K562 (cell line): ENCODE measurements at regions not wholly inside any gene's neighbourhood (a gene's known extent, or its start where the extent isn't known, plus 50 kb on each side); places are given as distances from the start of the nearest gene placed in this dataset.

Experiments used
- E2F1 ChIP-seq: sonication (generic); formaldehyde crosslinking; IDR thresholded peaks from 2 replicates; pipeline ENCODE4 v1.8.1; 2023; ENCODE audit warnings: mild to moderate bottlenecking, missing genetic modification reagents, moderate library complexity
- GATAD2A ChIP-seq: fragments of 450-650 bp; IDR thresholded peaks from 2 replicates; pipeline ENCODE4 v1.6.1; 2017
- HMBOX1 ChIP-seq: sonication (generic); IDR thresholded peaks from 2 replicates; pipeline ENCODE4 v1.6.1; 2016
- HMG20A ChIP-seq: fragments of 450-650 bp; formaldehyde crosslinking; conservative IDR thresholded peaks from 2 replicates; pipeline ENCODE4 v1.4.0; 2020; ENCODE audit warnings: mild to moderate bottlenecking, mixed read lengths
- ILF3 ChIP-seq: fragments of 450-650 bp; IDR thresholded peaks from 2 replicates; pipeline ENCODE4 v1.6.1; 2018; ENCODE audit warnings: antibody characterized with exemption, mild to moderate bottlenecking, moderate library complexity, borderline replicate concordance
- JUNB ChIP-seq: fragments of 450-650 bp; formaldehyde crosslinking; conservative IDR thresholded peaks from 2 replicates; pipeline ENCODE4 v1.4.0; 2020; ENCODE audit warnings: mild to moderate bottlenecking
- PCBP1 ChIP-seq: fragments of 200-400 bp; formaldehyde crosslinking; IDR thresholded peaks from 2 replicates; pipeline ENCODE4 v1.6.1; 2018; ENCODE audit warnings: mild to moderate bottlenecking, low read depth, low read length; ENCODE audit not compliant: poor library complexity, severe bottlenecking
- REST ChIP-seq, 2 experiments: fragments of 450-650 bp; formaldehyde crosslinking in 1 of 2; IDR thresholded peaks; 2 replicates each; pipeline versions ENCODE4 v1.4.0 to v1.6.1; 2014 to 2020; ENCODE audit warnings: mild to moderate bottlenecking in 2 of 2, borderline replicate concordance in 1 of 2, low read depth in 1 of 2
- SMC3 ChIP-seq: conservative IDR thresholded peaks from 2 replicates; pipeline ENCODE4 v1.6.1; 2011; ENCODE audit warnings: low read depth, low read length, improper control_type of control experiment; ENCODE audit not compliant: insufficient read depth
- TBL1XR1 ChIP-seq, 2 experiments: IDR thresholded peaks; 2 replicates each; pipeline ENCODE4 v1.6.1; 2012; ENCODE audit warnings: improper control_type of control experiment in 2 of 2, low read length in 2 of 2, mild to moderate bottlenecking in 1 of 2
- ZBTB34 ChIP-seq: fragments of 250-450 bp; sonication (Bioruptor Pico); IDR thresholded peaks from 2 replicates; pipeline ENCODE4 v1.8.0; 2021; ENCODE audit warnings: mild to moderate bottlenecking, moderate library complexity
- ZBTB8A ChIP-seq: fragments of 450-650 bp; IDR thresholded peaks from 2 replicates; pipeline ENCODE4 v1.6.1; 2018; ENCODE audit warnings: mild to moderate bottlenecking, moderate library complexity; ENCODE audit not compliant: partially characterized antibody
- ZFP91 ChIP-seq: sonication (generic); formaldehyde crosslinking; IDR thresholded peaks from 2 replicates; pipeline ENCODE4 v1.8.0; 2022; ENCODE audit warnings: mild to moderate bottlenecking, missing genetic modification reagents

GRCh38 chr15:38002883-38003477 is 68.5 kb downstream of the TMCO5A start (continued):
- TF ChIP-seq ZBTB34 (CRISPR knock-in tag) (no peak), ILF3 (no peak), JUNB (CRISPR knock-in tag) (no peak), ZBTB8A (no peak), GATAD2A (no peak), E2F1 (CRISPR knock-in tag) (no peak), HMBOX1 (no peak), SMC3 (0 out of 2 replicates have a peak, but pooled peaks have one; percentile 15), TBL1XR1 (IDR thresholded peaks at IDR 0.05; ENCODE audit: low read length in 2 of 2) (no peak), REST (IDR thresholded peaks at IDR 0.05; ENCODE audit: borderline replicate concordance) (peak; percentile 43; the same call in 1 of the 2 replicates), REST (CRISPR knock-in tag; IDR thresholded peaks at IDR 0.05; ENCODE audit: low read depth) (no peak), ZFP91 (no peak), HMG20A (CRISPR knock-in tag) (no peak), PCBP1 (no peak)
